GM12875 (cell line): ENCODE measurements at regions not wholly inside any gene's neighbourhood (a gene's known extent, or its start where the extent isn't known, plus 50 kb on each side); places are given as distances from the start of the nearest gene placed in this dataset.

ENCODE experiments used
- H3K4me3 ChIP-seq: one replicate; pipeline ENCODE4 v1.5.1; 2011; ENCODE audit warnings: low read depth, low read length, control low read depth
- CTCF ChIP-seq: IDR thresholded peaks from 2 replicates; pipeline ENCODE4 v1.5.1; 2011; ENCODE audit warnings: low read depth, mild to moderate bottlenecking, control low read depth, inconsistent platforms, low read length, moderate library complexity, borderline replicate concordance; ENCODE audit not compliant: insufficient read depth

GRCh38 chr10:123479640-123480039 lies 186.5 kb upstream of the GPR26 start:
- H3K4me3 ChIP-seq: no peak overlapping the region
- no peak for TF ChIP-seq CTCF

- H3K4me3 ChIP-seq: no peak overlapping the region
- TF ChIP-seq CTCF: no peak
These were observed 185.8 kb upstream of the GPR26 start for GRCh38 chr10:123480344-123480743.

GRCh38 chr10:123480845-123481244 lies 185.3 kb upstream of the GPR26 start:
- no peak overlapping the region for H3K4me3 ChIP-seq
- TF ChIP-seq CTCF: no peak

- no peak for TF ChIP-seq CTCF
- H3K4me3 ChIP-seq: no peak overlapping the region
These were observed 181.4 kb upstream of the GPR26 start for GRCh38 chr10:123484722-123485121.

- no peak for TF ChIP-seq CTCF
- H3K4me3 ChIP-seq: no peak overlapping the region
These were observed 180.7 kb upstream of the GPR26 start for GRCh38 chr10:123485341-123485960.

GRCh38 chr10:123488436-123488835 lies 177.7 kb upstream of the GPR26 start:
- no peak overlapping the region for H3K4me3 ChIP-seq
- TF ChIP-seq CTCF: no peak

GRCh38 chr10:123491364-123491763 lies 174.8 kb upstream of the GPR26 start:
- no peak for TF ChIP-seq CTCF
- H3K4me3 ChIP-seq: no peak overlapping the region
